ENCODE measurements at regions not wholly inside any gene's neighbourhood (a gene's known extent, or its start where the extent isn't known, plus 50 kb on each side); places are given as distances from the start of the nearest gene placed in this dataset.

- TF ChIP-seq MAZ (IDR thresholded peaks at IDR 0.05; ENCODE audit: borderline replicate concordance, low read depth, low read length), result no peak
- no peak for TF ChIP-seq MAX (IDR thresholded peaks at IDR 0.05)
- TF ChIP-seq, protein P1, sequence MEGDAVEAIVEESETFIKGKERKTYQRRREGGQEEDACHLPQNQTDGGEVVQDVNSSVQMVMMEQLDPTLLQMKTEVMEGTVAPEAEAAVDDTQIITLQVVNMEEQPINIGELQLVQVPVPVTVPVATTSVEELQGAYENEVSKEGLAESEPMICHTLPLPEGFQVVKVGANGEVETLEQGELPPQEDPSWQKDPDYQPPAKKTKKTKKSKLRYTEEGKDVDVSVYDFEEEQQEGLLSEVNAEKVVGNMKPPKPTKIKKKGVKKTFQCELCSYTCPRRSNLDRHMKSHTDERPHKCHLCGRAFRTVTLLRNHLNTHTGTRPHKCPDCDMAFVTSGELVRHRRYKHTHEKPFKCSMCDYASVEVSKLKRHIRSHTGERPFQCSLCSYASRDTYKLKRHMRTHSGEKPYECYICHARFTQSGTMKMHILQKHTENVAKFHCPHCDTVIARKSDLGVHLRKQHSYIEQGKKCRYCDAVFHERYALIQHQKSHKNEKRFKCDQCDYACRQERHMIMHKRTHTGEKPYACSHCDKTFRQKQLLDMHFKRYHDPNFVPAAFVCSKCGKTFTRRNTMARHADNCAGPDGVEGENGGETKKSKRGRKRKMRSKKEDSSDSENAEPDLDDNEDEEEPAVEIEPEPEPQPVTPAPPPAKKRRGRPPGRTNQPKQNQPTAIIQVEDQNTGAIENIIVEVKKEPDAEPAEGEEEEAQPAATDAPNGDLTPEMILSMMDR (IDR thresholded peaks at IDR 0.05), result no peak
- TF ChIP-seq POLR2A (IDR thresholded peaks at IDR 0.05; ENCODE audit: low read length), result no peak
- TF ChIP-seq, protein P2, sequence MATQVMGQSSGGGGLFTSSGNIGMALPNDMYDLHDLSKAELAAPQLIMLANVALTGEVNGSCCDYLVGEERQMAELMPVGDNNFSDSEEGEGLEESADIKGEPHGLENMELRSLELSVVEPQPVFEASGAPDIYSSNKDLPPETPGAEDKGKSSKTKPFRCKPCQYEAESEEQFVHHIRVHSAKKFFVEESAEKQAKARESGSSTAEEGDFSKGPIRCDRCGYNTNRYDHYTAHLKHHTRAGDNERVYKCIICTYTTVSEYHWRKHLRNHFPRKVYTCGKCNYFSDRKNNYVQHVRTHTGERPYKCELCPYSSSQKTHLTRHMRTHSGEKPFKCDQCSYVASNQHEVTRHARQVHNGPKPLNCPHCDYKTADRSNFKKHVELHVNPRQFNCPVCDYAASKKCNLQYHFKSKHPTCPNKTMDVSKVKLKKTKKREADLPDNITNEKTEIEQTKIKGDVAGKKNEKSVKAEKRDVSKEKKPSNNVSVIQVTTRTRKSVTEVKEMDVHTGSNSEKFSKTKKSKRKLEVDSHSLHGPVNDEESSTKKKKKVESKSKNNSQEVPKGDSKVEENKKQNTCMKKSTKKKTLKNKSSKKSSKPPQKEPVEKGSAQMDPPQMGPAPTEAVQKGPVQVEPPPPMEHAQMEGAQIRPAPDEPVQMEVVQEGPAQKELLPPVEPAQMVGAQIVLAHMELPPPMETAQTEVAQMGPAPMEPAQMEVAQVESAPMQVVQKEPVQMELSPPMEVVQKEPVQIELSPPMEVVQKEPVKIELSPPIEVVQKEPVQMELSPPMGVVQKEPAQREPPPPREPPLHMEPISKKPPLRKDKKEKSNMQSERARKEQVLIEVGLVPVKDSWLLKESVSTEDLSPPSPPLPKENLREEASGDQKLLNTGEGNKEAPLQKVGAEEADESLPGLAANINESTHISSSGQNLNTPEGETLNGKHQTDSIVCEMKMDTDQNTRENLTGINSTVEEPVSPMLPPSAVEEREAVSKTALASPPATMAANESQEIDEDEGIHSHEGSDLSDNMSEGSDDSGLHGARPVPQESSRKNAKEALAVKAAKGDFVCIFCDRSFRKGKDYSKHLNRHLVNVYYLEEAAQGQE (IDR thresholded peaks at IDR 0.05), result no peak
- TF ChIP-seq JUNB (IDR thresholded peaks at IDR 0.05), result no peak
- TF ChIP-seq, protein P3, sequence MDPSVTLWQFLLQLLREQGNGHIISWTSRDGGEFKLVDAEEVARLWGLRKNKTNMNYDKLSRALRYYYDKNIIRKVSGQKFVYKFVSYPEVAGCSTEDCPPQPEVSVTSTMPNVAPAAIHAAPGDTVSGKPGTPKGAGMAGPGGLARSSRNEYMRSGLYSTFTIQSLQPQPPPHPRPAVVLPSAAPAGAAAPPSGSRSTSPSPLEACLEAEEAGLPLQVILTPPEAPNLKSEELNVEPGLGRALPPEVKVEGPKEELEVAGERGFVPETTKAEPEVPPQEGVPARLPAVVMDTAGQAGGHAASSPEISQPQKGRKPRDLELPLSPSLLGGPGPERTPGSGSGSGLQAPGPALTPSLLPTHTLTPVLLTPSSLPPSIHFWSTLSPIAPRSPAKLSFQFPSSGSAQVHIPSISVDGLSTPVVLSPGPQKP (IDR thresholded peaks at IDR 0.05; ENCODE audit: low read depth, low read length), result no peak
- no peak for TF ChIP-seq EP300 (IDR thresholded peaks at IDR 0.05)
- TF ChIP-seq, protein P4, sequence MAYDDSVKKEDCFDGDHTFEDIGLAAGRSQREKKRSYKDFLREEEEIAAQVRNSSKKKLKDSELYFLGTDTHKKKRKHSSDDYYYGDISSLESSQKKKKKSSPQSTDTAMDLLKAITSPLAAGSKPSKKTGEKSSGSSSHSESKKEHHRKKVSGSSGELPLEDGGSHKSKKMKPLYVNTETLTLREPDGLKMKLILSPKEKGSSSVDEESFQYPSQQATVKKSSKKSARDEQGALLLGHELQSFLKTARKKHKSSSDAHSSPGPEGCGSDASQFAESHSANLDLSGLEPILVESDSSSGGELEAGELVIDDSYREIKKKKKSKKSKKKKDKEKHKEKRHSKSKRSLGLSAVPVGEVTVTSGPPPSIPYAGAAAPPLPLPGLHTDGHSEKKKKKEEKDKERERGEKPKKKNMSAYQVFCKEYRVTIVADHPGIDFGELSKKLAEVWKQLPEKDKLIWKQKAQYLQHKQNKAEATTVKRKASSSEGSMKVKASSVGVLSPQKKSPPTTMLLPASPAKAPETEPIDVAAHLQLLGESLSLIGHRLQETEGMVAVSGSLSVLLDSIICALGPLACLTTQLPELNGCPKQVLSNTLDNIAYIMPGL (CRISPR knock-in tag; IDR thresholded peaks at IDR 0.05; ENCODE audit: borderline replicate concordance), result no peak
- no peak for TF ChIP-seq ZFP36 (IDR thresholded peaks at IDR 0.05; ENCODE audit: borderline replicate concordance, partially characterized antibody)
- no peak for TF ChIP-seq BHLHE40 (IDR thresholded peaks at IDR 0.05; ENCODE audit: low read depth, low read length)
- TF ChIP-seq NFE2L2 (conservative IDR thresholded peaks at IDR 0.05; ENCODE audit: low read length), result no peak
Measured at GRCh38 chr7:18293759-18294158, 201.8 kb upstream of the HDAC9 start.
